PC-3 (cell line): ENCODE measurements at regions not wholly inside any gene's neighbourhood (a gene's known extent, or its start where the extent isn't known, plus 50 kb on each side); places are given as distances from the start of the nearest gene placed in this dataset.
"Not testable (repeated sequence)": the region's sequence is repeated elsewhere in the genome, so short reads cannot be mapped to it uniquely, and the experiment has no call there.

Experiments used
- EZH2 ChIP-seq: fragments of 300-600 bp; sonication (generic); IDR thresholded peaks from one replicate; pipeline ENCODE4 v1.6.1; 2017; ENCODE audit warnings: antibody characterized with exemption, mild to moderate bottlenecking, low read length; ENCODE audit not compliant: unreplicated experiment
- EZH2phosphoT487 ChIP-seq: fragments of 300-600 bp; sonication (generic); IDR thresholded peaks from 2 replicates; pipeline ENCODE4 v1.6.1; 2018; ENCODE audit warnings: mild to moderate bottlenecking, antibody characterized with exemption, low read length, borderline replicate concordance
- TF ChIP-seq, protein P1 (sequence below): fragments of 300-600 bp; sonication (generic); conservative IDR thresholded peaks from 2 replicates; pipeline ENCODE4 v1.5.1; 2017; ENCODE audit warnings: antibody characterized with exemption, low read depth, mild to moderate bottlenecking, low read length

DNA sequence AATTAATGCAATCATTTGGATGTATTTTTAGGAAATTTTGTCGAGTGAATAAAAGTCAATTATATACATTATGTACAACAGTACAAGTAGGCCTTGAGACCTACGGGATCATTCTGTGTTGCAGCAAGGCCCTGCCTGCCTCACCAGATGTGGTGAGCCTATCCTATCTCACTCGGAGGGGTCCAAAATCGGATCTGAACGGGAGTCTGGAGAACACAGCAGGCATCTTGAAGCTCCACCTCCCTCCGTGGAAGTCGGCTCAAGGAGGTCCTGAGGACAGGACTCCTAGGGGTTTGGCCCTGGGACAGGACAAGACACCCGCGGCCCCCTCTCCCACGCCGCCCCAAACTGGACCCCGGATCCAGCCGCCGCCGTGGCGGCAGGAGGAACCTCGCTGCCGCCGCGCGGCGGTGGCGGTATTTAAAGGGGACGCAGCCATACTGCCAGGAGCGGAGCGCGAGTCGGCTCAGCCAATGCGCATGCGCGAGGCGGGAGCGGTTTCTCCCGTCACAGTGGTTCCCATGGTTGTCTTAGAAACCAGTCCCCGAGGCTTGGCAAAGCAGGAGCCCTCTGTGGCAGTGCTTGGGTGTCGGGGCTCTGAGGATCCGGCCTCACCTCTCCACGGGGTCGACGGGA is 663.9 kb downstream of the SPATA31A7 start:
- TF ChIP-seq, protein P1, sequence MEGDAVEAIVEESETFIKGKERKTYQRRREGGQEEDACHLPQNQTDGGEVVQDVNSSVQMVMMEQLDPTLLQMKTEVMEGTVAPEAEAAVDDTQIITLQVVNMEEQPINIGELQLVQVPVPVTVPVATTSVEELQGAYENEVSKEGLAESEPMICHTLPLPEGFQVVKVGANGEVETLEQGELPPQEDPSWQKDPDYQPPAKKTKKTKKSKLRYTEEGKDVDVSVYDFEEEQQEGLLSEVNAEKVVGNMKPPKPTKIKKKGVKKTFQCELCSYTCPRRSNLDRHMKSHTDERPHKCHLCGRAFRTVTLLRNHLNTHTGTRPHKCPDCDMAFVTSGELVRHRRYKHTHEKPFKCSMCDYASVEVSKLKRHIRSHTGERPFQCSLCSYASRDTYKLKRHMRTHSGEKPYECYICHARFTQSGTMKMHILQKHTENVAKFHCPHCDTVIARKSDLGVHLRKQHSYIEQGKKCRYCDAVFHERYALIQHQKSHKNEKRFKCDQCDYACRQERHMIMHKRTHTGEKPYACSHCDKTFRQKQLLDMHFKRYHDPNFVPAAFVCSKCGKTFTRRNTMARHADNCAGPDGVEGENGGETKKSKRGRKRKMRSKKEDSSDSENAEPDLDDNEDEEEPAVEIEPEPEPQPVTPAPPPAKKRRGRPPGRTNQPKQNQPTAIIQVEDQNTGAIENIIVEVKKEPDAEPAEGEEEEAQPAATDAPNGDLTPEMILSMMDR: not testable (repeated sequence)
- not testable (repeated sequence) for TF ChIP-seq EZH2, EZH2phosphoT487
